GM19467 (cell line): ENCODE measurements at regions not wholly inside any gene's neighbourhood (a gene's known extent, or its start where the extent isn't known, plus 50 kb on each side); places are given as distances from the start of the nearest gene placed in this dataset.

Source experiments
- ATAC-seq: cut with Tn5 transposase; IDR thresholded peaks from one replicate; pipeline ENCODE4 v1.9.1; 2021; ENCODE audit warnings: mild to moderate bottlenecking, moderate library complexity; ENCODE audit not compliant: unreplicated experiment

DNA sequence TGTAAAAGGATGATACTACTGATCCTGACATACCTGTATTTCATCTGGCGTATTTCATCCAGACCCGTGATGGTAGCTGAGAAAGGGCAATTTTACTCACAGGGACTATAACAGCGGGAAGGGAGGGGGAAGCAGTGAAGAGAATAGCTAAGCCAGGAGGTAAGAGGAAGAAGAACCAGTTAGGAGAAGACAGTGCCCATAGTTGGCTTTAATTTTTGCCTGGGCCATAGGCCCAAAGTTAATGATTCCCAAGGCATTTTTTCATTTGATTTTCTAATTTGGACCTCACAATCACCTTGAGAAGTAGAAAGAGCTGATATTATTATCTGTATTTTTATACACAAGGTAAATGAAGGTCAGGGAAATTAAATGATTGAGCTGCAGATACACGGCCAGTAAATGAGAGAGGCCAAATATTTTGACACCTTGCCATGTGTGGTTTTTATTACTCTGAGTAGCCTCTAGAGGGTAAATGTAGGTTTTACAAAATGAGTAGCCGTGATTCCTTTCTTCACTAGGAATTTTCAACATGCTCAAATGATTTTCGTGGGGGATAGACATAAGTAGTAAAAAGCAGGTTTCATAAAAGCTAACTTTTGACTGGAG lies 382.2 kb downstream of the FUT8 start:
- no peak for ATAC-seq

DNA sequence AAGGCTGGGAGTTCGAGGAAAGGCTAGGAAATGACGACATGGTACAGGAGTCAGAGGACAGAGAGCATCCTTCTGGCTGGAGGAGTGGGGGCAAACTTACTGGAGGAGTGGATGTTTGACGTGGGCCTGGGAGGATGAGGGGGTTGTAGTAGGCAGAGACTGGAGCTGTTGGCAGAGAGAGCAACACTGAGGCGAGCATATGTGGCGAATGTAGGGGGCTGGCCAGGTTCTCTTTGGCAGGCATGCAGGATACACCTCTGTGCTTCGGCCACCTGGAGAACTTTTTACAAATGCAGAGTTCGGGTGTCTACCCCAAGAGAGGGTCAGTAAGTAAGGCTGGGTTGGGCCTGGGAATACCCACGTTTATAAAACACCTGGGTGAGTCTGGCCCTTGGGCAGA lies 385.7 kb downstream of the FUT8 start:
- no peak for ATAC-seq

DNA sequence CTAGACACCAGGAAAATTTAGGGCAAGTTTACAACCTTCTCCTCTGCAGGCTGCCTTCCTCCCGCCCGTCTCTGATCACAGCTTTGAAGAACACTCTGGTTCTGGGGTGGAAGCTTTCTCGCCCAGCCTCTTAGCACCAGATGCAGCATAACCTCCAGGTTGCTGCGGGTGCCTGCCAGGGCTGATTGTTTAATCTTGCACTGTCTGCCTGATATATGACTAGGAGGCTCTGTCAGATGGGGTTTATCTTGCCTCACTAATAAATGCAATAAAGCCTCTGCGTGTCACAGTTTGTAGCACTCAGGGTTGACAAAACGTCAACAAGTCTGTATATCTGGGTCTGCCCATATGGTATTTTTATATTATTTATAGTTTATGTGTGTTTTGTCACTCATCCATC lies 388.2 kb downstream of the FUT8 start:
- no peak for ATAC-seq

DNA sequence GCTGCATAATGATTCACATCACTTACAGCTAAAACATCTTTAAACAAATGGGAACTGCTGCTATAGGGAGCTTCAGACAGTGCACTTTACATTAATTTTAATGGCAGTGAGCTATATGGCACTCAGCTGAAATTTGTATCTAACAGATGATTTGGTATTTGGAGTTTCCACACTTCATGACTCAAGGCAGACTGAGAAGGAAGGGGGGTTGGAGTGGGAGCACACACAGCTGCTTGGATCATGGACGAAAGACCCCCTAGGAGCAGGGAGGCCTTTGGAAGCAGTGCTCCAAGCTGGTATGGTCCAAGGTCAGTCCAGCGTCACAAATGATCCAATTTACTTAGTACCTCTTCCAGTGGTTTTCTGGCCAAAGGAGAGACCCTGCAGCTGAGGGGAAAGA lies 389.7 kb downstream of the FUT8 start:
- no peak for ATAC-seq

DNA sequence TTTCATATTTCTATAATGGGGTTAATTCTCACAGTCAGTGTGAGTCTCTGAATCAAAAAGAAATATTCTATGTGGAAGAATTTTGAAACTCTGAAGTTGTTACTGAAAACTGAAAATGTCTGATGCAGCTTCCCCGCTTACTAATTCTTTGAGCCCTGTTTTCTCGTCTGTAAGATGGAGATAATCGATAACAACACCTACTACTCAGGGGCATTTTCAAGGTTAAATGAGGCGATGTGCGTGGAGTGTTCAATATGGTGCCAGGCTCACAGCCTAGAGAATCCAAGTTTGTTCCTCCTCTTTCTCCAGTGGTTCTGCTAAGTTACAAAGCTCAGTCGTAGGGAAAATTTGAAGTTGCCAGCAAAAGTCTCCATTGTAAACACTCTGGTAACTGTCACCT lies 391.4 kb downstream of the FUT8 start:
- no peak for ATAC-seq

DNA sequence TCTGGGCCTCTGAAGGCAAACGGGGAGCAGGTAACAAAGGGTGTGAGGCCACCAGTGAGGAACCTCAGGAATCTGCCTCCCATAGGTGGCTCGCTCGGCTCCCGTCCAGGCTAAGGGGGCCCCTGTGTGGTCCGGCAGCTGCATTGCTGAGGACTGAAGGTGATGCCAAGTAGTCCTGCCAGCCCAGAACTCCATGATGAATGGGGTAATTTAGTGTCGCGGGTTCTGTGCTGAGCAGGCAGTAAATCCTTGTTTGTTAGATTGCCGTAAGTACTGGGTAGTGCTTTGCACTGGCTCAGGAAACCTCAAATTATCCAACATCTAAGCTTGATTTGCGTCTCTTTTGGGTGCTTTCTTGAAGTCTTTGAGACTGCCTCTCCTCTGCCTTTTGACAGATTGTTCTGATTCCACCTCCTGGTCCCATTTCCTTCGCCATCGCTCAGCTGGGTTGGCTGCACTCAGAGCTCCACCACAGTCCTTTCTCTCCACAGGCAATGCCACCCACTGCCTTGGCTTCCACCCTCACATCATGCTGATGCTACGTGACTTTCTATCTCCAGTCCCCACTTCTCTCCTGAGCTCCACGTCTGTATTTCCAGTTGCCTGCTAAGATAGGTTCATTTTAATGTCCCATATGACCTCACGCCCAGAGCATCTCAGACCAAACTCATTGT lies 392.0 kb downstream of the FUT8 start:
- no peak for ATAC-seq

DNA sequence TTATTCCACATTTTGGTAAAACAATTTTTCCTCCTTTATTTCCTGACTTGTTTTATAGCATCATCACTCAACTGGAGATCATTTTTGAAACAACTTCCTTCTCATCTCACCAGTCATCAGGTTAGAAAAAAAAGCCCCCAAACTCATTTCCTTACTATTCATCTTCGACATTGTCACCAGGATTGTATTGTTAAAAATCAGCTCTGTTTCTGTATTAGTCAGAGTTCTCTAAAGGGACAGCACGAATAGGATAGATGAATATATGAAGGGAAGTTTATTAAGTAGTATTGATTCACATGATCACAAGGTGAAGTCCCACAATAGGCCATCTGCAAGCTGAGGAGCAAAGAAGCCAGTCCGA lies 392.6 kb downstream of the FUT8 start:
- ATAC-seq, result no peak

DNA sequence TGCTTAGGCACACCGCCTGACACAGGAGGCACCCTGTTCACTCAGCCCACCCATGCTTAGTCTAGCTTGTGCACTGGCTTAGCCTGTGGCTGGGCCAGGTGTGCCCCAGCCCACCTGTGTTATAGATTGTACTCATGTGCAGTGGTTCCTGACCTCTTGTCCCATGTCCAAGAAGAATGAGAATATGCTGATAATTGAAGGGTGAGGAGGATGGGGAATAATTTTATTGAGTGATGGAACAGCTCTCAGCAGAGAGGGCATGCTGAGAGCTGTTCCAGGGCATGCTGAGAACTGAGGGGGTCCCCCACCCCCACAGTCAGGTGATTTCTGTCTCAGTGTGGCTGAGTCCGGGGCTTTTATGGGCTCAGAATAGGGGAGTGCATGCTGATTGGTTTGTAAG lies 395.9 kb downstream of the FUT8 start:
- no peak for ATAC-seq

DNA sequence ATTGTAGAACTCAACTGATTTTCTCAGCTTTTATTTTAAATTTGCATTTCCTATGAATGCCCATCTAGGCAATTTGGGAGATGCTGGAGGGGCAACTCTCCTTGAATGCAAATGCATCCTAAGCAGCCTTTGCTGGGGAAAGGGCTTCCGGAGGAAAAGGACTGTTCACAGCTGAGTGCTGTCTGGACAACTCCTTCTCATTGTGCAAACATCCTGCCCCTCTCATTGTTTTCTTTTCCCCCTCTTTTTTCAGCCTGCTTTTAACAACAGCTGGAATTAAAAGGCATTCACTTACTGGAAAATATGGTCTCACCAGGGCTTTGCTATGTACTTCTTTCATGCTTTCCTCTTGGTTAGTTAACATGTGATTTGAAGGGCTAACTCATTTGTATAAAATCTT lies 397.8 kb downstream of the FUT8 start:
- ATAC-seq, result no peak

DNA sequence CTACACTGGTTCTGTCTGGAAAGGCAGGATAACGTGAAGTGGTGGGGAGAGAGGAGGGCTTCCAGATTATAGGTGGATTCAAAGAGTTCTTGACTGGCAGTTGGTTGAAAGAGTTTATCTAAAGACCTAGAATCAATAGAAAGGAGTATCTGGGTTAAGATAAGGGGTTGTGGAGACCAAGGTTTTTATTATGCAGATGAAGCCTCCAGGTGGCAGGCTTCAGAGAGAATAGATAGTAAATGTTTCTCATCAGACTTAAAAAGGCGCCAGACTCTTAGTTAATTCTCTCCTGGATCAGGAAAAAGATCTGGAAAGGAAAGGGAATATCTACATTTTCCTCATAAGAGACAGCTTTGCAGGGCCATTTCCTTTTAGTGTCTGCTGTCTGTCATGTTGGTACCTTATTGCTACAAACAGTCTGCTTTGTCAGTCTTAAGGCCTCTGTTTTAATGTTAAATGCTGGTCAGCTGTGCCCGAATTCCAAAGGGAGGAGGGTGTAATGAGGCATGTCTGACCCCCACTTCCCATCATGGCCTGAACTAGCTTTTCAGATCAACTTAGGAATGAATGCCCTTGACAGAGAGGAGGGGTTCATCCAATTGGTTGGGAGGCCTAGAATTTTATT lies 401.3 kb downstream of the FUT8 start:
- ATAC-seq, result no peak

DNA sequence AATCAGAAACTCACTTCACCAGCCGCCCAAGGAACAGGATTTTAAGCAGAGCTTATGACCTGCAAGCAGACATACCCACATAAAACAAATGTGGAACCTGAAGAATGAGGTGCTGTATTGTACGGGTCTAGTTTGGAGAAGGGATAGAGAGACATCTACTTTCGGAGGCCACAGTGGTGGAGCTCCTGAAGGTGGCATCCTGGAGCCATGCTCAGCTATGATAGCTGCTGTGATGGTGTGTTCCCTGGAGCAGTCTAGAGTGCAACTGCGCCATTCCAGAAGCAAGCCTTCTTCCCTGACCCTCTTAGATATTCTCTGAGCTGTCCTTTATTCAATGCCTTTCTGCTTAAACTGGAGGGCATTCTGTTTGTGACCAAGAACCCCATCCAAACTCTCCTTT lies 402.6 kb downstream of the FUT8 start:
- ATAC-seq, result no peak

DNA sequence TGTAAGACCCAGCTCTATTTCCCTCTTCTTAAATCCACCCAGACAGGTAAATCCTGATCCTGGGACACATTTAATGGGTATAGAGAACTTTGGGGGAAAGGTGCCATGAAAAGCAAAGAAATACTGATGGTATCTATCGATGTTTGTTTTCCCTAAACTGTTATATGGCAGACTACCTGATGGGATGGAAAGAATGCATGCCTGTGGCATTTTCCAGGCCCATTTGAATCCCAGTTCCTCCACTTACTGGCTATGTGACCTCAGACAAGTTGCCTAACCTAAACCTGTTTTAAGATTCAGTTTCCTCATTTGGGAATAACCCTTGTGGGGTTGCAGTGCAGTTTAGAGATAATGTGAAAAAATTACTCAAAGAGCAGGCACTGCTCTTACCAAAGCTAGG lies 404.5 kb downstream of the FUT8 start:
- no peak for ATAC-seq

DNA sequence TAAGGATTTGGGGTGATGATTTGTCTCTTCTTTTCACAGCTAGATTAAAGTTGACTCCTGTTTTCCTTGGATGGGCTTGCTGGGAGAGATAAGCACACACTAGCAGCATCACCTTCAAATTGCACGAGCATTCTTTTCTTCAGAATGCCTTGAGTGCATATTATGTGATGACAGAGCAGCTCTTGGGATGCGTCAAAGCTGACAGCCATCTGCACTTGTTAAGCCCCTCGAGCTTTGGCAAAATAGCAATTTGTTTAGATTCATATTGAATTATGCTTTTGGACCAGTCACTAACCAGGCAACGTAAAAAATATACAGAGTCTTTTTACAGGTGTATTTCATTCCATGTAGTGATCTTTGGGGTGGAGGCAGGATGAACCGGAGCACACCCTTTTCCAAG lies 407.0 kb downstream of the FUT8 start:
- no peak for ATAC-seq

DNA sequence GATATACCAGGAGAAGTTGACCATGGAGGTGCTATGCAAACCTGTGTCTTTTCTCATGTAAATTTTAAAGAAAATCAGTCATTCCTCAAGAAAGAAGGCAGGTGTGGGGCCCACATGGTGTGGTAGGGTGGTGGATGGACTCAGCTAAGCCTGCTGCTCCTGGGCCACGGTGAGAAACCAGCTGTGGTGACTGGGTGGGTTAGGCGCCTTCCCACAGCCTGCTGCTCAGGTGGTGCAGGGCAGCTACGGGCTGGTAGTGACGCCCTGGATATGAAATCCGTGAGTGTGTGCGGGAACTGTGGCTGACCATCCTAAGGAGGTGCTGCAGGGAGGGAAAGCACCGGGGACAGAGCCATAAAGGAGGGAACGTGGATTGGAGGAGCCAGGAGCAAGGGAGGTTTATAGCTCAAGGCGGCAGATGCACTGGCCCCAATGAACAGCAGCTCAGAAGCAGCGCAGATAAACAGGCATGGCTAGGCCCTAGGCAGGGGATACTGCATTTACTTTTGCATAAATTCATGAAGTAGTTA lies 408.8 kb downstream of the FUT8 start:
- ATAC-seq, result no peak

DNA sequence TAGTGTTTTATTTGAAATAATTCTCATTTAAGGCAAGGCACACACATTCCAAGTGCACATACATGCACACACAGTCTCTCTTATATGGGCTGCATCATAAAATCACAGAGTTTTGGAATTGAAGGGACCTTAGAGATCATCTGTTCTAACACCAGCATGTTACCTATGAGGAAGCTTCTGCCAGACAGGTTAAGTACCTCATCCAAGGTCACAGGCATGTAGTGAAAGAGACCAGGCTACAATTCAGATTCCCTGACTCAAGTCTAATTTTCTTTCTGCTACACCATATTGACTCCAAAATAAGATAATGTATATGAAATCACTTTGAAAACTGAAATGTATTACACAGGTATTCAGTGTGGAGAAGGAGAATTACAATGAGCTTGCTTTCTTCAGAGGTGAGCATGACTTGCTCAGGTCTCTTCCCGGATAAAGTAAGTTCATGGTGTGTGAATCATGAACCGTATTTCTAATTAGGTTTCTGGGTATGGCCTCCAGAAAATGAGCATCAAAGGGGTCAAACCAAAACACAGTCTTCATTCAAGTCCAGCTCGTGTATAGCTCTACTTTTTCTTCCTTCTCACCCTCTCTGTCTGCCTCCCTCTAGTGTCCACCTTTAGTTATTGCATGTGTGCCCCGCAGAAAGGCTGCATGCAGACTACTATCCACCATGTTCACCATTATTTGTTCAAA lies 411.9 kb downstream of the FUT8 start:
- ATAC-seq, result peak; percentile 69

DNA sequence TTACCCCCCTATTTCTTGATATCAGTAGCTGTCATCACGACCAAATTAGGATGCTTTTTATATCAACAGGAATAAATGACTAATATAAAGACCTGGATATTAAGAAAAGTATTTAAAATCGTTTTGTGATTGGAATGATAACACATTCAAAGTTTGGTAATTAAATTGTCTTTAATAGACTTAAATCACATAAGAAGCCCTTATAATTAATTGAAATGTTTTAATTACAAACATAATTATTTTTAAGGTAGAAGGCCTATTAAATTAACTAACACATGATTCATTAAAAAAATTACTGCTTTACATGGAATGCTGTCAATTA lies 412.4 kb downstream of the FUT8 start:
- no peak for ATAC-seq

DNA sequence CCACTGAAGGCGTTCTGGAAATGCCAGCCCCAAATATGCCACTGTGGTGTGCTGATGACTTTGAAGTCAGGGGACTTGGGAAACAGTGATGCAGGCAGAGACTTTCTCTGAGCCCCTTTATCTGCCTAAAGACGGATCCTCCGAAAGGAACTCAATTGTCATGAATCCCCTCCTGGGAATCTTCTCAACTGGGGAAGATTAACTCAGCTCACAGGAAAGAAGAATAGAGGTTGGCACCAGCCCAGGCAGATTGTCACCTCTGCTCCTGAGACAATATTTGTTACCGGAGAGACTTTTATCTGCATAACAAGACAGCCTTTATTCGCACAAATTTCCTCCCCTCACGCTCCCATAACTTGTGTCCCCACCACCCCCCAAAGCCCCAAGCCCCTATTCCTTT lies 414.4 kb downstream of the FUT8 start:
- no peak for ATAC-seq

DNA sequence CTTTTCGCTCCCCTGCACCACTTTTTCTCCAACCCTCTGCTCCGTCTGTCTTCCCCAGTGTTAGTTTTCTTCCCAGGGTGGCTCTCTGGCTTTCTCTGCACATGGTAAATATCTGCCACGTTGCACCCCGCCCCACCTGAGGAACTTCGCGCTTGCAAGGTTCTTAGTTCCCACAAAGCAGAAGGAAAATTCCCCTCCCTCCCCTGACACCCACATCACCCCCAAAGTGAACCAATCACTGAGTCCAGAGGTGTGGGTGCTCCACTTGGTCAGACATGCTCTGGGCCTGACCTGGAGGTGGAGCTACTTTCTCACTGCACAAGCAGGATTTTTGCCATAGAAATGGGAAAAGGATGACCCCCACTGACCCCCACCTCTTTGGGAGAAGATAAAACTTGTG lies 415.0 kb downstream of the FUT8 start:
- ATAC-seq, result no peak

DNA sequence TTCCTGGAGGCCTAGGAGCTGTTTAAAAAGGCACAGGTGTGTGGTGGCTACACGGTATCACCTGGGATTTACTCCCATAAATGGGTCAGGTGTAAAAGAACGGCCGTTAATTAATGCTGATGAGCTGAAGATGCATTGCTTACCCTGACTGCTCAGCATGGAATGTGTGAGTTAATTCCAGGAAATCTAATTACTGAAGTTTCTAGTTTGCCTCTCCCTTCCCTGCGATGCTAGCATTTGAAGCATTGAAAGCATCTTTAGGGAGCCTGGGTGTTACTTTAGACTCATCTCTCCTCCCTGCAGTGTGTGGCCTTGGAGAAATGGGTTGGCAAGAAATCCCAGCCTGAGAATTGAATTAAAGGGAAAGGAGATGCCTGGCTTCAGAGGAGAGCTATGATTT lies 415.9 kb downstream of the FUT8 start:
- ATAC-seq, result no peak

DNA sequence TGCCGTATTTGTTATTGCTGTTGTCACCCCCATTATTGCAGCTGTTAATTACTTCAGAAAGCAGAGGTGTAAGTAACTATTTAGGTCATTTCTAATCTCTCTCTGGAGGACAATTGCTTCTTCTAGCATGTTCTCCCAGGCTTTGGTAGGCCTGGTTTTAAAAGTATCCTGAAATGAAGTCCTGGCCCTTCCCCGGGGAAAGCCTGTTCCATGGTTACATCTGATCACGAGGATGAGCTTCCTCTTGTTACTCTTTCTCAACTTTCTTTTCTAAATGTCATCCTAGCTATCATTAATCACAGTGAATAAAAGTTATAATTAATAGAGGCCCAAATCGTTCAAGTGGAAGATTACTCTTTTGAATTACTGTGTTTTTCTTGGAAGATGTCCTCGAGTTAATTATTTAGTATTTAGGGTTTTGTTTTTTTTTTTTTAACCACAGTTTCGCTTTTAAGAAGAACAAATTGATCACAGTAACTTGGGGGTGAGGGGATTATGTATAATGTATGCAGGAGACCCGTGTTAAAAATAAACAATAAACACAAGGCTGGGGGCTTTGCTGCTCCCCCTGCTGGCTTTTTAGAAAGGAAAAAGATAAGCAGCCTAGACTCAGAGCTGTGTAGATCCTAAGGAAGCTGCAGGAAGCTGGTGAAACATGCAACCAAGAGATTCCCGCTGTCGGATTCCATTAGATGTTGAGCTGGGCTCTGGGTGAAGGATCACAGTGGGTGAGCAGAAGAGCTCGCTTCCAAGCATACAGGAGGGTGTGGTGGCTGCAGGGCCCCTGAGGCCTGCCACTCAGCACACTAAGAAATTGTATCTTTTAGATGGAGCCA lies 420.1 kb downstream of the FUT8 start:
- no peak for ATAC-seq

DNA sequence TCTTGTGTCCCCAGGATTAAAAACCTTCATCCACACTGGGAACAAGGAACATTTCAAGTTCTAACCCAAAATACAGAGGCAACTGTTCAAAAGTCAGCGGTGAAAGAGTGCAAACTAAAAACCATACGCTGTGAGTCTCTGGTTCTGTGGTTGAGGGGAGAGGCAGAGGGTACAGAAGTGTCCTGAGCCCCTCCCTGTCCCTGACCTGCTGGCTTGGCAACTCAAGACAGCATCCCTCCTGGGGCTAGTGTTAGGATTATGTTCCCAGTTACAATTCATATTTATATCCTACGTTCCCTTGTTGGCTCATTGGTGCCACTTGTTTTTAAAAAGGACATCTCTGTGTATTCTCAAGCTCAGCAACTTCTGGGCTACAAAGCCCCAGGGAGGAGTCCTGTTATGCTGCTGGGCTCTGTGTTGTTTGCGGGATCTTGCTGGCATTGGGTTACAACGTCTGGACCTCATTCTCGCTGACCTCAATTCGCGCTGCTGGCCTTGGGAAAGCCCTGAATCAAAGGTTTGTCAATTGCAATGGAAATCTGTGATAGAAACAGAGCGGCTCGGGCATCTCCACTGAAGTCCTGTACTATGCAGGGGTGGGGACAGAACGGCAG lies 420.8 kb downstream of the FUT8 start:
- ATAC-seq, result no peak
